GM10266 (cell line): ENCODE measurements at regions not wholly inside any gene's neighbourhood (a gene's known extent, or its start where the extent isn't known, plus 50 kb on each side); places are given as distances from the start of the nearest gene placed in this dataset.

ENCODE experiments used
- DNase-seq: peaks from one replicate; pipeline ENCODE4 v3.0.0; 2012; ENCODE audit errors: extremely low spot score
- CTCF ChIP-seq: IDR thresholded peaks from 2 replicates; pipeline ENCODE4 v1.5.1; 2012; ENCODE audit warnings: mild to moderate bottlenecking, low read depth; ENCODE audit not compliant: control insufficient read depth, insufficient read depth; ENCODE audit errors: missing control alignments

- no peak for TF ChIP-seq CTCF
- no peak for DNase-seq
These were observed 158.0 kb upstream of the MGMT start for GRCh38 chr10:129308953-129309564.

GRCh38 chr10:129309565-129309964 is 157.5 kb upstream of the MGMT start:
- no peak for DNase-seq
- TF ChIP-seq CTCF, result no peak

GRCh38 chr10:129310881-129311280 is 156.2 kb upstream of the MGMT start:
- TF ChIP-seq CTCF, result no peak
- no peak for DNase-seq

- DNase-seq, result no peak
- no peak for TF ChIP-seq CTCF
These were observed 147.1 kb upstream of the MGMT start for GRCh38 chr10:129319934-129320333.

- DNase-seq, result no peak
- TF ChIP-seq CTCF, result no peak
These were observed 146.7 kb upstream of the MGMT start for GRCh38 chr10:129320340-129320739.

- no peak for TF ChIP-seq CTCF
- DNase-seq, result no peak
These were observed 145.3 kb upstream of the MGMT start for GRCh38 chr10:129321727-129322126.

GRCh38 chr10:129322933-129323820 is 143.9 kb upstream of the MGMT start:
- no peak for DNase-seq
- no peak for TF ChIP-seq CTCF
